ENCODE measurements at regions not wholly inside any gene's neighbourhood (a gene's known extent, or its start where the extent isn't known, plus 50 kb on each side); places are given as distances from the start of the nearest gene placed in this dataset.

GRCh38 chr3:34724916-34725499 is 914.3 kb upstream of the ARPP21 start:
- H3K27ac ChIP-seq = no peak overlapping the region
- TF ChIP-seq, protein P1, sequence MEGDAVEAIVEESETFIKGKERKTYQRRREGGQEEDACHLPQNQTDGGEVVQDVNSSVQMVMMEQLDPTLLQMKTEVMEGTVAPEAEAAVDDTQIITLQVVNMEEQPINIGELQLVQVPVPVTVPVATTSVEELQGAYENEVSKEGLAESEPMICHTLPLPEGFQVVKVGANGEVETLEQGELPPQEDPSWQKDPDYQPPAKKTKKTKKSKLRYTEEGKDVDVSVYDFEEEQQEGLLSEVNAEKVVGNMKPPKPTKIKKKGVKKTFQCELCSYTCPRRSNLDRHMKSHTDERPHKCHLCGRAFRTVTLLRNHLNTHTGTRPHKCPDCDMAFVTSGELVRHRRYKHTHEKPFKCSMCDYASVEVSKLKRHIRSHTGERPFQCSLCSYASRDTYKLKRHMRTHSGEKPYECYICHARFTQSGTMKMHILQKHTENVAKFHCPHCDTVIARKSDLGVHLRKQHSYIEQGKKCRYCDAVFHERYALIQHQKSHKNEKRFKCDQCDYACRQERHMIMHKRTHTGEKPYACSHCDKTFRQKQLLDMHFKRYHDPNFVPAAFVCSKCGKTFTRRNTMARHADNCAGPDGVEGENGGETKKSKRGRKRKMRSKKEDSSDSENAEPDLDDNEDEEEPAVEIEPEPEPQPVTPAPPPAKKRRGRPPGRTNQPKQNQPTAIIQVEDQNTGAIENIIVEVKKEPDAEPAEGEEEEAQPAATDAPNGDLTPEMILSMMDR (IDR thresholded peaks at IDR 0.05 in 8 of 11, conservative IDR thresholded peaks at IDR 0.05 in 3 of 11) = no peak
- TF ChIP-seq POLR2AphosphoS5 (IDR thresholded peaks at IDR 0.05) (no peak), POLR2A (IDR thresholded peaks at IDR 0.05) (no peak)
- DNase-seq = no peak
- no peak overlapping the region for H3K4me3 ChIP-seq
- no peaks in the 10 kb centered on the region for H3K36me3 ChIP-seq
- H3K4me1 ChIP-seq = no peaks in the 10 kb centered on the region
- WGBS, 5 donors = 62 to 76% (median 72%) methylated on average over 3 of the region's 3 CpGs
- no peaks in the 10 kb centered on the region for H3K27me3 ChIP-seq (replicated peaks in 1 of 7)
- intact Hi-C loops (cut with DNase I; ENCODE audit: low total_unique reads) = no loop called here
- peaks cover 0 to 9% (median 0%) of the 10 kb centered on the region in 8 donors for H3K9me3 ChIP-seq

DNA sequence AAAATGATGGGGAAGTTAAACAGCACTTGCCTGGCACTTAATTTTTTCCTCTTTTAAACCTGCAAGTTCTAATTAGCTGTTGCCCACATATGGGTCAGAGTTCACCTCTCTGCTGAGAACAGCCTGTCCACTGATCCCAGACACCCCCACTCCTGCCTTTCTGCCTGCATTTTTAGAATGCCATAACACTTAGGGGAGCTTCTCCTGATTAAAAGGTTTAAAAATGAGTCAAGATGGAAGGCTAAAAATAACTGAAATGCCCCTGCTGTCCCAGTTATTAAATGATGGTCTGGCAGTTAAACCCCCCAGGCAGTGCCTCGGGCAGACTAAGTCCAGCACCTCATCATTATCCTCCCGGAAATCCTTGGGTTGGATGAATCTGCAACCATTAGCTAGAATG is 913.6 kb upstream of the ARPP21 start:
- WGBS, 5 donors = 54 to 79% (median 73%) methylated on average over 2 of the region's 2 CpGs
- Histone ChIP-seq H3K36me3 (no peaks in the 10 kb centered on the region), H3K27me3 (replicated peaks in 1 of 7) (no peaks in the 10 kb centered on the region), H3K9me3 (peaks cover 0 to 13% (median under 1%) of the 10 kb centered on the region in 8 donors), H3K27ac (no peak overlapping the region), H3K4me1 (no peaks in the 10 kb centered on the region), H3K4me3 (no peak overlapping the region)
- intact Hi-C loops (cut with DNase I; ENCODE audit: low total_unique reads) = no loop called here
- DNase-seq = no peak
- TF ChIP-seq POLR2AphosphoS5 (IDR thresholded peaks at IDR 0.05) = no peak
- no peak for TF ChIP-seq POLR2A (IDR thresholded peaks at IDR 0.05)
- TF ChIP-seq, protein P1 (IDR thresholded peaks at IDR 0.05 in 8 of 11, conservative IDR thresholded peaks at IDR 0.05 in 3 of 11) = no peak

- TF ChIP-seq POLR2A (IDR thresholded peaks at IDR 0.05) (no peak), POLR2AphosphoS5 (IDR thresholded peaks at IDR 0.05) (no peak)
- TF ChIP-seq, protein P1 (IDR thresholded peaks at IDR 0.05 in 8 of 11, conservative IDR thresholded peaks at IDR 0.05 in 3 of 11) = no peak
- Histone ChIP-seq H3K4me3 (no peak overlapping the region), H3K9me3 (peaks cover 0 to 24% (median 3%) of the 10 kb centered on the region in 8 donors), H3K27ac (no peak overlapping the region), H3K36me3 (no peaks in the 10 kb centered on the region), H3K27me3 (replicated peaks in 1 of 7) (no peaks in the 10 kb centered on the region), H3K4me1 (no peaks in the 10 kb centered on the region)
- 38 to 47% (median 45%) methylated on average over 2 of the region's 2 CpGs for WGBS, 5 donors
- DNase-seq = no peak
- intact Hi-C loops (cut with DNase I; ENCODE audit: low total_unique reads) = no loop called here
These were observed 911.6 kb upstream of the ARPP21 start for GRCh38 chr3:34727700-34728099.

GRCh38 chr3:34742151-34742550 is 897.2 kb upstream of the ARPP21 start:
- Histone ChIP-seq H3K36me3 (no peaks in the 10 kb centered on the region), H3K27me3 (replicated peaks in 1 of 7) (no peaks in the 10 kb centered on the region), H3K9me3 (peaks cover 0 to 16% (median 5%) of the 10 kb centered on the region in 8 donors), H3K4me3 (no peak overlapping the region), H3K27ac (no peak overlapping the region), H3K4me1 (no peaks in the 10 kb centered on the region)
- TF ChIP-seq, protein P1 (IDR thresholded peaks at IDR 0.05 in 8 of 11, conservative IDR thresholded peaks at IDR 0.05 in 3 of 11) = no peak
- TF ChIP-seq POLR2AphosphoS5 (IDR thresholded peaks at IDR 0.05) = no peak
- no peak for TF ChIP-seq POLR2A (IDR thresholded peaks at IDR 0.05)
- intact Hi-C loops (cut with DNase I; ENCODE audit: low total_unique reads) = no loop called here
- WGBS, 5 donors = 53 to 93% (median 85%) methylated on average over 1 of the region's 1 CpG
- DNase-seq = no peak

All from spleen (tissue), 11 donors.